ENCODE measurements at regions not wholly inside any gene's neighbourhood (a gene's known extent, or its start where the extent isn't known, plus 50 kb on each side); places are given as distances from the start of the nearest gene placed in this dataset.

GRCh38 chr6:14512246-14512645, 394.7 kb downstream of the CD83 start:
- ATAC-seq = no peak
- Mint-ChIP-seq H3K4me1 (ENCODE audit: low read depth) (peaks cover 7% of the 10 kb centered on the region), H3K27ac (no peak overlapping the region), H3K36me3 (ENCODE audit: low read depth) (no peaks in the 10 kb centered on the region), H3K4me3 (no peak overlapping the region), H3K9me3 (no peaks in the 10 kb centered on the region), H3K27me3 (peaks cover 9% of the 10 kb centered on the region)
- CTCF ChIA-PET = no interaction called here
- TF ChIP-seq CTCF (IDR thresholded peaks at IDR 0.05) = no peak
- intact Hi-C loops (cut with micrococcal nuclease) = no loop called here
- POLR2A ChIA-PET = no interaction called here
- no peak for DNase-seq

DNA sequence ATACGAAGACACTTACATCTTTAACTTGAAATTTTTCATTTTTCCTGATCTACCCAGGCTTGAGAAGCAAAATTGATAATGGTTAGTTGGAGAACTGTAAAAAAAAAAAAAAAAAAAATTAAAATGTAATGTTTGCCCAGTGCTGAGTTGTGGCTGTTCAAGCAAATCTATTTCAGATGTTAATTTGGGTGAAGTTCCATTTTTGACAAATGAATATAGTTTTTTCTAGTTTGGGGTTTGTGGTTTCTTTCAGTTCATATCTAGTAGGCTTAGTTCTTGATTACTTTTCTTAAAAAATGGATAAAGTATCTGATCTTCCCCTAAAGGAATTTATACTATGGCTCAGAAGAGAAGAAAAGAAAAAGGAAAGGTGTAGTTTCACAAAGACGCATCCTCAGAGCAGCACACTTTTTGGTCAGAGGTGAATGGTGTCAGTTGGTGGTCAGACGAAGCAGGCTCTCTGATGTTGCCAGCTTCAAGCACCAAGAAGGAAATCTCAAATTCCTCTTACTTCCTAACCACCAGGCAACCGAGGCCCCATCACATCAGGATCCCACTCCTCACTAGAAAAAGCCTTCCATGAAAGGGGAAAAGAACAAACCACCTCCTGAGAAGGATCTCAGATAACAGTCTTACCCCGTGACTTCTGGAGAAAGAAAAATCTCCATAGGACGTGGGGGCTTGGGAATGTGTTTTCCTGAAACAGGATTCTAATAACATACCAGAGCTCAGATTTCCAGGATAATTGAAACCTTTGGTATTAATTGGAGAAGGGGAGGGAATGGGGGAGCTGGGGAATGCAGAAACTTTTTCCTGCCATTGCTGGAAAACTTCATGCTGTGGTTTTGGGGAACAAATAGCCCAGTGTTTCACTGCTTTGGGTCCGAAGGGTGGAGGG, 396.2 kb downstream of the CD83 start:
- Mint-ChIP-seq H3K9me3 (no peaks in the 10 kb centered on the region), H3K27ac (no peak overlapping the region), H3K4me1 (ENCODE audit: low read depth) (peaks cover 5% of the 10 kb centered on the region), H3K27me3 (peaks cover 9% of the 10 kb centered on the region), H3K36me3 (ENCODE audit: low read depth) (no peaks in the 10 kb centered on the region), H3K4me3 (no peak overlapping the region)
- POLR2A ChIA-PET = no interaction called here
- TF ChIP-seq CTCF (IDR thresholded peaks at IDR 0.05) = no peak
- DNase-seq (no peak), ATAC-seq (no peak)
- CTCF ChIA-PET = no interaction called here
- intact Hi-C loops (cut with micrococcal nuclease) = no loop called here

DNA sequence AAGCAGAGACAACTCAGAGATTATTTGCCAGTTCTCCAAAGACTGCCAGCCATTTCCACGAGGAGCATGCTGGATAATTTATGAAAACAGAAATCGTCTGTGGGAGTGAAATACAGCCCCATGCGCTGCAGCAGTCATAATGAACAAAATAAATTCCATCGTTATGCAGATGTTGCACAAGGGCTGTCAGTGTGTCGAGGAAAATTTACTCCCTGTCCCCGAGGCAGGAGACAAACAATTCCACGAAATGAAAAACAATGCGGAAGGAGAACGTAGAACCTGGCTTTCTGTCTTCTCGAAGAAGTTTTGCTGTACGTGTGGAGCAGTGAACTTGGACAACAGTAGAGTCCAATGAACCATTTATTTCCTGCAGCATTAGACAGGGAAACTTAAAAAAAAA, 399.4 kb downstream of the CD83 start:
- ATAC-seq (no peak), DNase-seq (no peak)
- intact Hi-C loops (cut with micrococcal nuclease) = no loop called here
- no peak overlapping the region for H3K27ac Mint-ChIP-seq
- TF ChIP-seq CTCF (IDR thresholded peaks at IDR 0.05) = no peak
- no peaks in the 10 kb centered on the region for H3K9me3 Mint-ChIP-seq
- H3K36me3 Mint-ChIP-seq (ENCODE audit: low read depth) = no peaks in the 10 kb centered on the region
- H3K4me3 Mint-ChIP-seq = no peak overlapping the region
- no peaks in the 10 kb centered on the region for H3K27me3 Mint-ChIP-seq
- H3K4me1 Mint-ChIP-seq (ENCODE audit: low read depth) = peaks cover 5% of the 10 kb centered on the region
- POLR2A ChIA-PET = no interaction called here
- CTCF ChIA-PET = no interaction called here

- intact Hi-C loops (cut with micrococcal nuclease) = no loop called here
- Mint-ChIP-seq H3K36me3 (ENCODE audit: low read depth) (no peaks in the 10 kb centered on the region), H3K9me3 (no peaks in the 10 kb centered on the region), H3K4me1 (ENCODE audit: low read depth) (peaks cover 5% of the 10 kb centered on the region), H3K27me3 (no peaks in the 10 kb centered on the region), H3K27ac (no peak overlapping the region), H3K4me3 (no peak overlapping the region)
- DNase-seq = no peak
- no peak for TF ChIP-seq CTCF (IDR thresholded peaks at IDR 0.05)
- POLR2A ChIA-PET = no interaction called here
- no peak for ATAC-seq
- CTCF ChIA-PET = no interaction called here
Measured at GRCh38 chr6:14517516-14518105, 400.0 kb downstream of the CD83 start.

- ChIA-PET POLR2A (interaction anchor here (1.2 kb wide), 1 partner anchor 13 kb away, joined by 4 read pairs; no protein-coding TSS in a partner anchor), CTCF (no interaction called here)
- H3K36me3 Mint-ChIP-seq (ENCODE audit: low read depth) = no peaks in the 10 kb centered on the region
- intact Hi-C loops (cut with micrococcal nuclease) = no loop called here
- no peak for TF ChIP-seq CTCF (IDR thresholded peaks at IDR 0.05)
- ATAC-seq (no peak), DNase-seq (no peak)
- peaks cover under 1% of the 10 kb centered on the region for H3K4me1 Mint-ChIP-seq (ENCODE audit: low read depth)
- no peak overlapping the region for H3K27ac Mint-ChIP-seq
- no peaks in the 10 kb centered on the region for H3K27me3 Mint-ChIP-seq
- no peaks in the 10 kb centered on the region for H3K9me3 Mint-ChIP-seq
- no peak overlapping the region for H3K4me3 Mint-ChIP-seq
Measured at GRCh38 chr6:14518515-14519217, 401.1 kb downstream of the CD83 start.
